H7 (cell line): ENCODE measurements at regions not wholly inside any gene's neighbourhood (a gene's known extent, or its start where the extent isn't known, plus 50 kb on each side); places are given as distances from the start of the nearest gene placed in this dataset.

Experiments
- DNase-seq: peaks from one replicate; pipeline ENCODE4 v3.0.0; 2012
- H3K27me3 ChIP-seq: 2 replicates; pipeline ENCODE4 v1.6.0; 2011; ENCODE audit warnings: mild to moderate bottlenecking, low read length; ENCODE audit not compliant: control insufficient read depth, insufficient read depth
- H3K36me3 ChIP-seq: replicated peaks from 2 replicates; pipeline ENCODE4 v1.5.1; 2011; ENCODE audit warnings: low read length; ENCODE audit not compliant: control insufficient read depth, insufficient read depth
- H3K4me3 ChIP-seq: 2 replicates; pipeline ENCODE4 v1.5.1; 2011; ENCODE audit warnings: low read depth, mild to moderate bottlenecking, control low read depth, low read length, moderate library complexity; ENCODE audit not compliant: insufficient read depth

DNA sequence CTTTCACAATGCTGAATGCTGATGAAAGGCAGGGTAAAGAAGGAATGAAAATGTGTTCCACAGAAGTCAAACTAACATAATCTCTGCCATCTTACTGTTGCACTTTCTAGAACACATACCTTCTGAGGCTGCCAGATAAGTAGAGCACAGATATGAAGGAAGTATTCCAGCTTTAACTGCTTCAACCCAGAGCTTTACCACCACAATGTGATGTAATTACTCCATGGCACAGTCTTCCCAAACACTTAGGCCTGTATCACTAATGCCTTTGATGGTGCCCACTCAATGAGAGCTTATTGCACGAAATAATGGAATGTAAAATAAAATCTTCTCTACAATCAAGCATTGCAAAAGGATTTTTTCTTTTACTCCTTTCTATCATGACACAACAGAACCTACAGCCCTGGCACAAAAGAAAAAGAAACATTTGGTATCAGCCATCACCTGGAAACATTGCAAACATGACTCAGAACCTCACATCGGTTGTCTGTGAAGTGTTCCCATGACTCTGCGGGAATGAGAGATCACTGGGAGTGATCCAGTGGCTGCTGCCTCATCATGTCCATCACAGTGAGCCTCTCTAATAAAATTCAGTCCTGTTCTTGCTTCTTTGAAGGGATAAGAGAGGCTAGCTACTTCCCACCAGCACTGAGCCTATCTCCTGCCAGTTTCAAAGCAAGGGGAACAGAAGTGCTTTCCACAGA lies 385.8 kb downstream of the EFNA5 start:
- Histone ChIP-seq H3K4me3 (no peak overlapping the region), H3K27me3 (no peaks in the 10 kb centered on the region), H3K36me3 (no peaks in the 10 kb centered on the region)
- DNase-seq = no peak

DNA sequence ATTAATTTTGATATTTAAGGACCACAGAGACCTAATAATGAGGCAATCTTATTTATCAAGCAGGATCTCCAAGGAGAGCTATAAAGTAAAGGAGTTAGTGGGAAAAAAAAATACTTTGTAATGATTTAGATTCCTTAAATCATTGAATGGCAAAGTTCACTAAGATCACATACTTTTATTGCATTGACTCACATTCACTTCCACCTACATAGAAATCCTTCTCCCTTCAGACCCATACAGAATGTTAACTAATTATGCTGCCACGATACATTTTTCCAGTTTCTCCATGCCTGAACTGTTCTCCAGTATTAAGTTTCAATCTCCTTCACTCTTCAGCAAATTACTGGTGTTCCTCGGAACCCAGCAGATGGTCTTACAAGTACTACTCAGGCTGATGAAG lies 388.7 kb downstream of the EFNA5 start:
- no peak for DNase-seq
- Histone ChIP-seq H3K27me3 (no peaks in the 10 kb centered on the region), H3K4me3 (no peak overlapping the region), H3K36me3 (no peaks in the 10 kb centered on the region)

DNA sequence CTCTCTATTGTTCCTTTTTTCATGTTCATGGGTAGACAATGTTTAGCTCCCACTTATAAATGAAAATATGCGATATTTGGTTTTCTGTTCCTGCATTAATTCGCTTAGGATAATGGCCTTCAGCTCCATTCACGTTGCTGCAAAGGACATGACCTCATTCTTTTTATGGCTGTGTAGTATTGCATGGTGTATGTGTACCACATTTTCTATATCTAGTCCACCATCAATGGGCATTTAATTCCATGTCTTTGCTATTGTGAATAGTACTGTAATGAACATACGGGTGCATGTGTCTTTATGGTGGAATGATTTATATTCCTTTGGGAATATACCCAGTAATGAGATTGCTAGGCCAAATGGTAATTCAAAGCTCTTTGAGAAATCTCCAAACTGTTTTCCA lies 392.0 kb downstream of the EFNA5 start:
- Histone ChIP-seq H3K4me3 (no peak overlapping the region), H3K27me3 (no peaks in the 10 kb centered on the region), H3K36me3 (no peaks in the 10 kb centered on the region)
- DNase-seq = no peak

DNA sequence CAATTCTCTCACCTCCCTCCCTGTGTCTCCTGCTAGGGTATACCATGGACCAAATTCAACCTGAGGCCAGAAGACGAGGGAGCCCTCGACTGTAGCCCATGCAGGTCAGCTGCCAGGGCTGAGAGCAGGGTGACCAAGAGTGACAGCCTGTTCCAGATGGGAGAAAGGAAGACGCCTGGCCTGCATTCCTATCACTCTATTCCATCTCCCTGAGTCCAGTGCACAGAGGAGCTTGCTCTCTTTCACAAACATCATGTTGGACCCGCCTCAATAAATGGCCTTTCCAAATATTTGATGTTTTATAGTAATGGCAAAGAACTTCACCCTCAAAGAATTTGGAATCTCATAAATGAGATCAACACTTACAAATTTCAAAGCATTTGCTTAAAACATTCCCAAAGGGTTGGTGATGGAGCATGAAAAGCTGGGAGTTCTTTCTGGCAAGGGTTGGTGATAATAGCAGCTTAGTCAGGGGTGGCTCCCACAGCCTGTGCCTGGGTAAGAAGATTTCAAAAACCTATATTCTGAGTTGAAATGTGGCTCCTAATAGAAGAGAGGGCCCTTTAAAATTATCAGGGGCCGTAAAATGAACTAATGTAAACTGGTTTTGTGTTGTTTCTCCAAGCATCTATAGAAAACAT lies 393.1 kb downstream of the EFNA5 start:
- no peak overlapping the region for H3K4me3 ChIP-seq
- H3K36me3 ChIP-seq = no peaks in the 10 kb centered on the region
- H3K27me3 ChIP-seq = no peaks in the 10 kb centered on the region
- no peak for DNase-seq

DNA sequence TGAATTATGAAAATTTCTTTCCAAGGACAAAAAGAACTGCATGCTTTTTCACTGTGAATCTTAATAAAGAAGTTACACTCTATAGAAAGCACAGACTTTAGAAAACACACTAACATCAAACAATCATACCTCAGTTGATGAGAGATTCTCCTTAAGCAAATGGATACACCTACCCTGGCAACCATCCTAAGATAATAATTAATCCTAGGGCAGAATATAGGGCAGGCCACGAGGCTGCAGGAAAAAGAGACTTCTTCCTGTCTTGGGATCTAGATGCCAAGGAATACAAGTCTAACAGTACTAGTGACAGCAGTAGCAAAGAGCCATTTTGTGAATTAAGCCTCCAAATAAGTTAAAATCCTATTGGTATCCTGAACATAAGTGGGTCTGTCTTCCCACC lies 395.4 kb downstream of the EFNA5 start:
- no peaks in the 10 kb centered on the region for H3K27me3 ChIP-seq
- H3K4me3 ChIP-seq = no peak overlapping the region
- DNase-seq = no peak
- no peaks in the 10 kb centered on the region for H3K36me3 ChIP-seq

DNA sequence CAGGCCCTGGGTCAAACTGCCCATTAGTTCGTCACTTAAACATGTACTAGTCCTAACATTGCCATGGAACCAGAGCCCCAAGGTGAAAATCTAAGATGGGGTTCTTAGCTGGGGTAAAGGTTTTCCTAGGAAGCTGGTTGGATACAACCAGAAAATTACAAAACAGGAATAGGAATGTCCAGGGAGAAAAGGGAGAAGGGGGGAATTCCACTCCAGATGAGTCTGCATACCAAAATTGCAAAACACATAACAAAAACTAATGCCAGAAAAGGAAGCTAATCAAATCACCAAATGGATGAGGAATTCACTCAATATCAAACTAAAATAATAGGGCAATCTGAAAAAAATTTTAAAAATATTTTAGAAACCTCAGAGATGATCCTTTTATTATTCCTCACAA lies 396.2 kb downstream of the EFNA5 start:
- DNase-seq = no peak
- no peaks in the 10 kb centered on the region for H3K27me3 ChIP-seq
- no peak overlapping the region for H3K4me3 ChIP-seq
- H3K36me3 ChIP-seq = no peaks in the 10 kb centered on the region

DNA sequence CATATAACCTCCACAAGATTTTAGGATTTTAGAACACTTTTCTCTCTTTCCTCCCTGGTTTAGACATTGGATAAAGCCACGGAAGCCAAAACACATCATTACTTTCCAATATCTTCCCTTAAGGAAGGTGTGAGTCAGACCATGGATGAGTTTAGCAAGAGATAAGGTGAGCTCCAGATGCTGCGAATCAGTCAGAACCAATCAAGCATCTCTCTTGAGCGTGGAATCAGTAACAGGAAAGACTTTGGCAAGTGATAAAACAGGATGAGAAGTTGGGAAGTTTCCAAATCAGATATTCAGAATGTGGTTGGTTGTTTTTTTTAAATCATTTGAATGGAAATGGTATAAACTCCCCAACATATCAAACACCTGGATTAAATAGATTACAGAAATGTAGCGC lies 397.8 kb downstream of the EFNA5 start:
- Histone ChIP-seq H3K36me3 (no peaks in the 10 kb centered on the region), H3K4me3 (no peak overlapping the region), H3K27me3 (no peaks in the 10 kb centered on the region)
- DNase-seq = no peak

DNA sequence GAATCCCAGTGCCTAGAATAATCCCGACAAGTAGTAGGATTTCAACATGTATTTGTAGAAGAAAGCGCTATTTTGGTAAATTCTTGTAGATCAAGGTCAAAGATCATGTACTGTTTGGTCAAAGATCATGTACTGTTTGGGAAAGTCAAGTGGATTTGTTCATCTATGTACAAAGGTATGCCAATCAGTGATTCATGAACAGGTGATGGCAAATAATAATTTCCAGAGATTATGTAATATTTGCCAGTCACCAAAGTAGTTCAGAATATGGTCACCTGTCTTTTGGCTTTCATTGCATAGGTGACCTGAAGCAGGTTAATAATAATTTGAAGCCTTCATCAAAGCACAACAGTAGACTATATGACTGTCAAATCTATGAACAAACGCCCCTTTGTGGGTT lies 398.2 kb downstream of the EFNA5 start:
- Histone ChIP-seq H3K36me3 (no peaks in the 10 kb centered on the region), H3K4me3 (no peak overlapping the region), H3K27me3 (no peaks in the 10 kb centered on the region)
- no peak for DNase-seq

DNA sequence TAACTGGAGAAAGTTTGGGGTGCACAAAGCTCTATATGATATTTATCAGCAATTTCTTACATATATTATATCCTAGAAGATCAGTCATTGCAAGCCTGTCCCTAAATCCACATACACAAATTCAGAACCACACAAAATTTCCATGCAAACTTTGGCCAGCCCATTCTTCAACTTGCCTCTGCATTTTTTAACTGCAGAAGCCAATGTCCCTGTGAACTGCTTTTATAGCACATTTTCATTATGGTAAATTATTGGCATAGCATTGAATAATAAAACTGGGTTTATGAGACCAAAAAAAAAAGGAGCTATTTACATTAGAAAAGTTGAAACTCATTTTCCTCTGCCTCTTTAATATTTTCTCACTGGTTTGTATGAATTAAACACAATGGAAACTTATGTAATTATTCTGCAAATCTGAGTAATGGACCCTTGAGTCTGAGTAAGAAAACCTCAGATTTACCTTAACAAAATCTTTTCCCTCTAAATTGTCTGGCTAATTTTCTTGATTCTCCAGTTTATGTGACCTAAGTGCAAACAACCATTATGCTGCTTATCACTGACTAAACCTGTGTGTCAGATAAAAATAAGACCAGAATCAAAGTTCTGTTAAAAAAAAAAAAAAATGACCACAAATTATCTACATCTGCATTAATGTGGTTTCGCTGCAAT lies 398.9 kb downstream of the EFNA5 start:
- Histone ChIP-seq H3K4me3 (no peak overlapping the region), H3K27me3 (no peaks in the 10 kb centered on the region), H3K36me3 (no peaks in the 10 kb centered on the region)
- no peak for DNase-seq

DNA sequence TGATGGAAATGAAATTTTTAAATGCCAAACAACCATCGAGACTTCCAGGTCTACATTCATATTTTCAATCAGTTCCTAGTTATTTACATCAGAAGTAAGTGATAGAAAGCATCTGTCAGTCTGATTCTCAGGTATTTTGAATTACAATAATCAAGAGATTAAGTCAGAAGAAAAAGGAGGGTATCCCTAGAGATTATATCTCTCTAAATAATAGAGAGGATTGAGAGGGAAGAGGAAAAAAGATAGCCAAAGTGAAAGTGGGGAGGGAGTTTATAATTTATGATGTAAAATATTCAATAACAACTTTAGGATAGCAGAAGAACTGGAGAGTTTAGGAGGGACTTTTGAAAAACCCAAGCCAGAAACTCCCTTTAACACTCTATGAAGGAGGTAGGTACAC lies 400.2 kb downstream of the EFNA5 start:
- DNase-seq = no peak
- no peak overlapping the region for H3K4me3 ChIP-seq
- H3K27me3 ChIP-seq = no peaks in the 10 kb centered on the region
- no peaks in the 10 kb centered on the region for H3K36me3 ChIP-seq

DNA sequence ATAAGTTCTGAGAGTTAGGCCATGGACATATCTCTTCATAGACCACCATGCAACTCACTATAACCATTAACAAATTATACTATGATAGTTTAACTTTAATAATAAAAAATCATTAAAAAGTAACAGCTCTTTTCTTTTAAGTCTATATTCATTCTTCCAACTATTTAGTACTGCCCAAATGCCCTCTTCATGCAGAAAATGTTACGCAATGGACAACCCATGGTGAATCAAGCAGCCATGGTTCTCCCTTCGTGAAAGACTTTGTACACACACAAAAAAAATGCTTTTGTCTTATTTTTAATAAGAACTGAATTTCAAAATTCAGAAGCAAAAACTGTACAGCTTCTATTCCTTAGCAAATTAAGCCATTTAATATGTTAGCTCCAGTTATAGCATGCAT lies 401.1 kb downstream of the EFNA5 start:
- no peaks in the 10 kb centered on the region for H3K36me3 ChIP-seq
- DNase-seq = no peak
- no peaks in the 10 kb centered on the region for H3K27me3 ChIP-seq
- no peak overlapping the region for H3K4me3 ChIP-seq

DNA sequence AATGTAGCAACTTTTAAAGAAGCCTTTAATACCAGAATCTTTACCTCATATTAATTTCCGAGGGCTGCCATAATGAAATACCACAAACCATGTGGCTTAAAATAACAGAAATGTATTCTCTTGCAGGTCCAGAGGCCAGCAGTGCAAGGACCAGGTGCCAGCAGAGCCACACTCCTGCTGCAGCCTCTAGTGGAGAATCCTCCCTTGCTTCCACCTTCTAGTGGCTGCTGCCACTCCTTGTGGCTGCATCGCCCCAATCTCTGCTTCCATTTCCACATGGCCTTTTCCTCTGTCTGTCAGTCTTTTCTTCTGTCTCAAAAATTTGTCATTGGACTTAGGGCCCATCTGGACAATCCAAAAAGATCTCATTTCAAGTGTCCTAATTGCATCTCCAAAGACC lies 401.5 kb downstream of the EFNA5 start:
- Histone ChIP-seq H3K36me3 (no peaks in the 10 kb centered on the region), H3K27me3 (no peaks in the 10 kb centered on the region), H3K4me3 (no peak overlapping the region)
- no peak for DNase-seq

DNA sequence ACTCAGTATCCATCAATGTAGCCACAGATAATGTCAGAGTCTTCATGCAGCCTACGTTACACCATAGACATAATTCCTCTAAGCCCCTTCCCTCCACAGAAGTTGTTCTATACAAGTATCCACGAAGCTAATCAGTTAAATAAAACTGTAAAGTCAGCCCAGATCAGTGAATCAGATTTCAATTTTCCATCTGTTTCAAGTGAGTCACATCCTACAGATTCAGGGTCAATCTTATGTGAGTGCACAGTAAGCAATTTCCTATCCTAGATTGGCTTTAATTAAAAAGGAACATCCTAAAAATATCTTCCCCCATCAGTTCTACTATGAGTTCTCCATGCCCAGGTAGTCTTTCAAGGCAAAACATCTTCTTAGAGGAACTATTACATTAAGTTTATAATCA lies 402.5 kb downstream of the EFNA5 start:
- no peak for DNase-seq
- Histone ChIP-seq H3K27me3 (no peaks in the 10 kb centered on the region), H3K4me3 (no peak overlapping the region), H3K36me3 (no peaks in the 10 kb centered on the region)

DNA sequence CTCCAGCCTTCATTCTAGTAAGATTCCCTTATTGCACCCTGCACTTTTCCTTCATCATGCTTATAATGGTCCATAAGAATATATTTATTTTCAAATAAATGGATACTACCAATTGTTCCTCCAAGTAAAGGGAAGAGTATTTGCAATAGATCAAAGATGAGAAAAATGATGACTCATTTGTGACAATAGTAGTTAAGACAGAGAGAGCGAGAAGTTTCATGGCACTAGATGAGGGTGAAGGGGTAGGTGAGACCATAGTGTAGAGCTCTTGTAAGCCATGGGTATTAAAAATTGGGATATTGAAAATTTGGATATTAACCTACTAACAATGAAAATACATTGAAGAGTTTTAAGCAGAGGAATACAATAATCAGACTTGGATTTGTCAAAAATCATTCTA lies 404.6 kb downstream of the EFNA5 start:
- Histone ChIP-seq H3K36me3 (no peaks in the 10 kb centered on the region), H3K27me3 (no peaks in the 10 kb centered on the region), H3K4me3 (no peak overlapping the region)
- DNase-seq = no peak

DNA sequence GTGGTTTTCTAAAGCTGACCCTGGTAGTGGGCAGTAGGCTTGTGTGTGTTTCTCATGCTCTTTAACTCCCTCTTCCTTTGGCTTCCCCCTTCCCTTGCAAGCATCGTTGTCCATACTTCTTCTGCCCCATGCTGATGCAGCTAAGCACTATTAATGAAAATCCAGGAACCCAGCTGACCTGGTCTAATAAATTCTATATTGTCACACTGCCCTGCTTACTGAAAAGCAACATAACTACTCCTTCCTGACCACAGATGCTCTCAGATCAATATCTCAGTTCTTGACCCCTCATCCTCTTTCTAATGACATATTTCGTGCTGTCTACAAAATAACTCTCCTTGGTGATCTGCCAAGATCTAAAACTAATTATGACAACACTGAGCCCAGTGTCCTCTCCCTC lies 405.5 kb downstream of the EFNA5 start:
- Histone ChIP-seq H3K36me3 (no peaks in the 10 kb centered on the region), H3K4me3 (no peak overlapping the region), H3K27me3 (no peaks in the 10 kb centered on the region)
- DNase-seq = no peak
